Amygdala (tissue), 56 donors: ENCODE measurements at regions not wholly inside any gene's neighbourhood (a gene's known extent, or its start where the extent isn't known, plus 50 kb on each side); places are given as distances from the start of the nearest gene placed in this dataset.
"Not testable (repeated sequence)": the region's sequence is repeated elsewhere in the genome, so short reads cannot be mapped to it uniquely, and the experiment has no call there.

Source experiments
- DNase-seq, 56 donors: peaks; one replicate each; lab custom pipeline; 2025; lab: John Stamatoyannopoulos, UW

- no peak for DNase-seq
These were observed 105.0 kb upstream of the KLF6 start for GRCh38 chr10:3889961-3890522.

GRCh38 chr10:3887885-3888476 lies 103.0 kb upstream of the KLF6 start:
- no peak for DNase-seq

- no peak for DNase-seq
These were observed 102.4 kb upstream of the KLF6 start for GRCh38 chr10:3887404-3887803.

GRCh38 chr10:3886641-3887251 lies 101.7 kb upstream of the KLF6 start:
- DNase-seq = no peak

- no peak for DNase-seq
These were observed 101.2 kb upstream of the KLF6 start for GRCh38 chr10:3886191-3886590.

GRCh38 chr10:3882855-3883254 lies 97.8 kb upstream of the KLF6 start:
- DNase-seq = no peak

GRCh38 chr10:3881622-3882021 lies 96.6 kb upstream of the KLF6 start:
- no peak for DNase-seq

- DNase-seq = no peak
These were observed 94.1 kb upstream of the KLF6 start for GRCh38 chr10:3879073-3879472.

- no peak for DNase-seq
These were observed 92.4 kb upstream of the KLF6 start for GRCh38 chr10:3877211-3878000.

- DNase-seq = no peak
These were observed 91.4 kb upstream of the KLF6 start for GRCh38 chr10:3876350-3876962.

- no peak for DNase-seq
These were observed 90.8 kb upstream of the KLF6 start for GRCh38 chr10:3875842-3876235.

- DNase-seq = no peak
These were observed 90.2 kb upstream of the KLF6 start for GRCh38 chr10:3874990-3875841.

GRCh38 chr10:3874610-3874989 lies 89.6 kb upstream of the KLF6 start:
- not testable (repeated sequence) for DNase-seq

GRCh38 chr10:3873728-3874461 lies 88.9 kb upstream of the KLF6 start:
- DNase-seq = peak in 1 of 56 donors; percentile 21

- no peak for DNase-seq
These were observed 87.8 kb upstream of the KLF6 start for GRCh38 chr10:3872712-3873329.

GRCh38 chr10:3871424-3871996 lies 86.5 kb upstream of the KLF6 start:
- DNase-seq = no peak

GRCh38 chr10:3869036-3869435 lies 84.0 kb upstream of the KLF6 start:
- no peak for DNase-seq

- no peak for DNase-seq
These were observed 83.3 kb upstream of the KLF6 start for GRCh38 chr10:3868271-3868664.
